Glutamatergic neuron (in vitro differentiated cells): ENCODE measurements at regions not wholly inside any gene's neighbourhood (a gene's known extent, or its start where the extent isn't known, plus 50 kb on each side); places are given as distances from the start of the nearest gene placed in this dataset.

Source experiments
- DNase-seq: peaks from one replicate; pipeline ENCODE4 v3.0.0; 2022
- H3K27ac Mint-ChIP-seq: one replicate; pipeline ENCODE4 v1.8.0; 2020; ENCODE audit warnings: mild to moderate bottlenecking, mixed read lengths, inconsistent platforms; ENCODE audit not compliant: unreplicated experiment
- H3K27me3 Mint-ChIP-seq: one replicate; pipeline ENCODE4 v1.8.0; 2020; ENCODE audit warnings: mild to moderate bottlenecking, moderate library complexity, mixed read lengths, inconsistent platforms; ENCODE audit not compliant: unreplicated experiment
- H3K36me3 Mint-ChIP-seq: one replicate; pipeline ENCODE4 v1.8.0; 2020; ENCODE audit warnings: mild to moderate bottlenecking, mixed read lengths, inconsistent platforms; ENCODE audit not compliant: unreplicated experiment
- H3K4me1 Mint-ChIP-seq: one replicate; pipeline ENCODE4 v1.8.0; 2020; ENCODE audit warnings: mild to moderate bottlenecking, low read depth, mixed read lengths, inconsistent platforms; ENCODE audit not compliant: unreplicated experiment
- H3K4me3 Mint-ChIP-seq: one replicate; pipeline ENCODE4 v1.8.0; 2020; ENCODE audit warnings: mild to moderate bottlenecking, mixed read lengths, inconsistent platforms; ENCODE audit not compliant: unreplicated experiment
- H3K9me3 Mint-ChIP-seq: one replicate; pipeline ENCODE4 v1.8.0; 2020; ENCODE audit warnings: mild to moderate bottlenecking, moderate library complexity, mixed read lengths, inconsistent platforms; ENCODE audit not compliant: unreplicated experiment
- CTCF ChIP-seq: fragments of 200-600 bp; sonication (generic); IDR thresholded peaks from one replicate; pipeline ENCODE4 v1.5.0; 2021; ENCODE audit not compliant: partially characterized antibody, unreplicated experiment

GRCh38 chr1:99520121-99520520 lies 125.8 kb upstream of the PALMD start:
- Mint-ChIP-seq H3K27me3 (no peaks in the 10 kb centered on the region), H3K36me3 (peaks cover 6% of the 10 kb centered on the region), H3K9me3 (no peaks in the 10 kb centered on the region), H3K4me3 (no peak overlapping the region), H3K27ac (no peak overlapping the region), H3K4me1 (peaks cover 2% of the 10 kb centered on the region)
- DNase-seq = no peak
- no peak for TF ChIP-seq CTCF

DNA sequence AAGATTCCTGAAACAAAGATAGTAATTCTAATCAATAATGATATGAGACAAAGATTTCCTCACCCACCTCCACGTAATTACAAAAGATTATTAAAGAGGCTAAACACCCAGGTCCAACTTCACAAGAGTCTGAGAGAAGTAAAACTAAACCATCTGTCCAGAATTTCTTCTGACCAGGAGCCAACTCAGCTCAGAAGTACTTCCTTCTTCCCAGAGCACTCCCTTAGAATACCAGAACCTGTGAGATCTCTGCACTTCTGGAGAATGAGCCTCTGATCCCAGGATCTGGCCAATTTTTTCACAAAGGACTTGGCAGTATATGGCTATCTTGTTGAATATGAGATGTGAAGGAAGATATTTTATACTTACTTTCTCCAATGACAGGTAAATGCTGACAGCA lies 120.6 kb upstream of the PALMD start:
- H3K27ac Mint-ChIP-seq = no peak overlapping the region
- peaks cover 13% of the 10 kb centered on the region for H3K4me1 Mint-ChIP-seq
- DNase-seq = no peak
- peaks cover 6% of the 10 kb centered on the region for H3K9me3 Mint-ChIP-seq
- H3K36me3 Mint-ChIP-seq = peaks cover 3% of the 10 kb centered on the region
- TF ChIP-seq CTCF = no peak
- no peaks in the 10 kb centered on the region for H3K27me3 Mint-ChIP-seq
- H3K4me3 Mint-ChIP-seq = no peak overlapping the region

- Mint-ChIP-seq H3K4me1 (peaks cover 13% of the 10 kb centered on the region), H3K27ac (no peak overlapping the region), H3K4me3 (no peak overlapping the region), H3K27me3 (no peaks in the 10 kb centered on the region), H3K36me3 (peaks cover 3% of the 10 kb centered on the region), H3K9me3 (peaks cover 6% of the 10 kb centered on the region)
- no peak for DNase-seq
- no peak for TF ChIP-seq CTCF
Measured at GRCh38 chr1:99527078-99527477, 118.8 kb upstream of the PALMD start.

- H3K36me3 Mint-ChIP-seq = peaks cover 3% of the 10 kb centered on the region
- no peak for DNase-seq
- H3K4me3 Mint-ChIP-seq = no peak overlapping the region
- TF ChIP-seq CTCF = no peak
- no peak overlapping the region for H3K27ac Mint-ChIP-seq
- H3K27me3 Mint-ChIP-seq = no peaks in the 10 kb centered on the region
- H3K4me1 Mint-ChIP-seq = peaks cover 17% of the 10 kb centered on the region
- peaks cover 6% of the 10 kb centered on the region for H3K9me3 Mint-ChIP-seq
Measured at GRCh38 chr1:99527545-99527944, 118.4 kb upstream of the PALMD start.

- H3K36me3 Mint-ChIP-seq = peaks cover 3% of the 10 kb centered on the region
- no peak for TF ChIP-seq CTCF
- no peak for DNase-seq
- peaks cover 19% of the 10 kb centered on the region for H3K4me1 Mint-ChIP-seq
- no peaks in the 10 kb centered on the region for H3K27me3 Mint-ChIP-seq
- no peak overlapping the region for H3K4me3 Mint-ChIP-seq
- H3K27ac Mint-ChIP-seq = no peak overlapping the region
- peaks cover 6% of the 10 kb centered on the region for H3K9me3 Mint-ChIP-seq
Measured at GRCh38 chr1:99529002-99529401, 116.9 kb upstream of the PALMD start.
